ENCODE measurements at regions not wholly inside any gene's neighbourhood (a gene's known extent, or its start where the extent isn't known, plus 50 kb on each side); places are given as distances from the start of the nearest gene placed in this dataset.

DNA sequence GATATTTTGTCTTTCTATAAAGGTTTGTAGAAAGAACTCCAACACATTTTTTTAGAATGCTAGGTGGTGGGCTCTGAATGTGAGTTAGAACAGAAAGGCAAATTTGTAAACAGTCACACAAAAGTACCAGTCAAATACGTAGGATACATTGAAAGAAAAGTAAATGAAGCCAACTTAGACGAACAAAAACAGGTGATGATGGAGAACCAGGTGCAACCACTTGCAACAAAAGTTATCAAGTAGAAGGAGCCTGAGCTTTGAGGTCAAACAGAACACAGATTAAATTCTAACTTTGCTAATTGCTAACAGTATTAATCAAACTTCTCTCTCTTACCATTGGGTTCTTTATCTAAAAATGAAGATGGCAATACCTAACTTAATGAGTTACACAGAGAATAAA lies 62.7 kb upstream of the DAPP1 start:
- TF ChIP-seq TAF1 (IDR thresholded peaks at IDR 0.05; ENCODE audit: low read depth), result no peak
- TF ChIP-seq ZBTB7A (IDR thresholded peaks at IDR 0.05; ENCODE audit: low read depth), result no peak
